ENCODE measurements at regions not wholly inside any gene's neighbourhood (a gene's known extent, or its start where the extent isn't known, plus 50 kb on each side); places are given as distances from the start of the nearest gene placed in this dataset.

GRCh38 chr19:30231408-30232318, 140.5 kb upstream of the ZNF536 start:
- DNase-seq (no peak), ATAC-seq (ENCODE audit: poor library complexity) (no peak)
- Histone ChIP-seq H3K27me3 (ENCODE audit: control insufficient read depth in 1 of 2, insufficient read depth in 2 of 2, low read length in 2 of 2) (peaks cover 49 to 59% of the 10 kb centered on the region in 2 experiments), H3K4me1 (ENCODE audit: insufficient read depth, low read length) (peaks cover 10% of the 10 kb centered on the region), H3K36me3 (ENCODE audit: insufficient read depth, low read length) (no peaks in the 10 kb centered on the region), H3K4me3 (ENCODE audit: low read length) (no peak overlapping the region), H3K27ac (ENCODE audit: low read depth in 1 of 2, low read length in 2 of 2) (no peak overlapping the region), H3K9me3 (ENCODE audit: control insufficient read depth in 1 of 2, insufficient read depth in 1 of 2, low read length in 2 of 2) (peaks cover 0 to 8% of the 10 kb centered on the region in 2 experiments)
- H3K9me3 Mint-ChIP-seq, result no peaks in the 10 kb centered on the region
- TF ChIP-seq, protein P1, sequence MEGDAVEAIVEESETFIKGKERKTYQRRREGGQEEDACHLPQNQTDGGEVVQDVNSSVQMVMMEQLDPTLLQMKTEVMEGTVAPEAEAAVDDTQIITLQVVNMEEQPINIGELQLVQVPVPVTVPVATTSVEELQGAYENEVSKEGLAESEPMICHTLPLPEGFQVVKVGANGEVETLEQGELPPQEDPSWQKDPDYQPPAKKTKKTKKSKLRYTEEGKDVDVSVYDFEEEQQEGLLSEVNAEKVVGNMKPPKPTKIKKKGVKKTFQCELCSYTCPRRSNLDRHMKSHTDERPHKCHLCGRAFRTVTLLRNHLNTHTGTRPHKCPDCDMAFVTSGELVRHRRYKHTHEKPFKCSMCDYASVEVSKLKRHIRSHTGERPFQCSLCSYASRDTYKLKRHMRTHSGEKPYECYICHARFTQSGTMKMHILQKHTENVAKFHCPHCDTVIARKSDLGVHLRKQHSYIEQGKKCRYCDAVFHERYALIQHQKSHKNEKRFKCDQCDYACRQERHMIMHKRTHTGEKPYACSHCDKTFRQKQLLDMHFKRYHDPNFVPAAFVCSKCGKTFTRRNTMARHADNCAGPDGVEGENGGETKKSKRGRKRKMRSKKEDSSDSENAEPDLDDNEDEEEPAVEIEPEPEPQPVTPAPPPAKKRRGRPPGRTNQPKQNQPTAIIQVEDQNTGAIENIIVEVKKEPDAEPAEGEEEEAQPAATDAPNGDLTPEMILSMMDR (IDR thresholded peaks at IDR 0.05), result no peak
- H3K4me3 Mint-ChIP-seq, result no peak overlapping the region
- peaks cover 9% of the 10 kb centered on the region for H3K4me1 Mint-ChIP-seq (ENCODE audit: low read depth)
- peaks cover 84% of the 10 kb centered on the region for H3K27me3 Mint-ChIP-seq
- no peak overlapping the region for H3K27ac Mint-ChIP-seq
- POLR2A ChIA-PET, result no interaction called here
- CTCF ChIA-PET, result no interaction called here
- intact Hi-C loops (cut with DNase I, micrococcal nuclease), result no loop called here
- no peaks in the 10 kb centered on the region for H3K36me3 Mint-ChIP-seq (ENCODE audit: low read depth)

DNA sequence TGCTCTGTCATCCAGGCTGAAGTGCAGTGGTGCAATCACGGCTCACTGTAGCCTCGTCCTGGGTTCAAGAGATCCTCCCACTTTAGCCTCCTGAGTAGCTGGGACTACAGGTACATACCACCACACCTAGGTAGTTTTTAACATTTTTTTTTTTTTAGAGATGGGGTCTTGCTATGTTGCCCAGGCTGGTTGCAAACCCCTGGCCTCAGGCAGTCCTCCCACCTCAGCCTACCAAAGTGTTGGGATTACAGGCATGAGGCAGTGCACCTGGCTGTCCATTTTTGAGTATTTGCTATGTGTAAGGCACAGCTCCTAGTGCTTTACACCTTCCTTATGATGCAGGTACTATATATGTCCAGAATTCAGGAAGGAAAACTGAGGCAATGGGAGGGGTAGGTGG, 138.8 kb upstream of the ZNF536 start:
- Mint-ChIP-seq H3K9me3 (no peaks in the 10 kb centered on the region), H3K4me1 (ENCODE audit: low read depth) (peaks cover 4% of the 10 kb centered on the region), H3K27me3 (peaks cover 90% of the 10 kb centered on the region), H3K36me3 (ENCODE audit: low read depth) (no peaks in the 10 kb centered on the region), H3K4me3 (no peak overlapping the region), H3K27ac (no peak overlapping the region)
- Histone ChIP-seq H3K4me1 (ENCODE audit: insufficient read depth, low read length) (no peaks in the 10 kb centered on the region), H3K27ac (ENCODE audit: low read depth in 1 of 2, low read length in 2 of 2) (no peak overlapping the region), H3K4me3 (ENCODE audit: low read length) (no peak overlapping the region), H3K27me3 (ENCODE audit: control insufficient read depth in 1 of 2, insufficient read depth in 2 of 2, low read length in 2 of 2) (peaks cover 44 to 48% of the 10 kb centered on the region in 2 experiments), H3K9me3 (ENCODE audit: control insufficient read depth in 1 of 2, insufficient read depth in 1 of 2, low read length in 2 of 2) (peaks cover 0 to 4% of the 10 kb centered on the region in 2 experiments), H3K36me3 (ENCODE audit: insufficient read depth, low read length) (no peaks in the 10 kb centered on the region)
- CTCF ChIA-PET, result no interaction called here
- DNase-seq, result no peak
- ATAC-seq (ENCODE audit: poor library complexity), result no peak
- TF ChIP-seq, protein P1 (IDR thresholded peaks at IDR 0.05), result no peak
- intact Hi-C loops (cut with DNase I, micrococcal nuclease), result no loop called here
- POLR2A ChIA-PET, result no interaction called here

DNA sequence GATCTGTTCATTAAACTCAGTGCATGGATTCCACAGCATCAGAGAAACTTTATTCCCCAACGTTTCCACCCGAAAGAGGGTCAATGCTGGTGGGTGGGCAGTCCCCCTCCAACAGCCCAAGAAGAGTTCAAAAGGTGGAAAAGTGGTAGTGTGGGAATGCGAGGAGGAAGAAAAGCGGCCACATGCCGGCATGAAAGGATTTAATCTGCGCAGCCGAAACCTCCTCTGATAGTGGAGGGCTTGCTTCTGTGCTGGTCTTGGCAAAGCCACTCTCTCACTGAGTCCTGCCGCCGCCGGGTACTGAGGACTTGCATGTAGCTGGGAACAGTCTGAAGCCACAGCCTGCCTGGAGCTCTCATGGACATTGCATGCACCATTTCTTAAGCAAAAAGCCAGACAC, 136.2 kb upstream of the ZNF536 start:
- peaks cover 0 to 4% of the 10 kb centered on the region in 2 experiments for H3K9me3 ChIP-seq (ENCODE audit: control insufficient read depth in 1 of 2, insufficient read depth in 1 of 2, low read length in 2 of 2)
- TF ChIP-seq, protein P1 (IDR thresholded peaks at IDR 0.05), result no peak
- Mint-ChIP-seq H3K36me3 (ENCODE audit: low read depth) (no peaks in the 10 kb centered on the region), H3K4me3 (no peak overlapping the region), H3K27ac (no peak overlapping the region), H3K4me1 (ENCODE audit: low read depth) (no peaks in the 10 kb centered on the region), H3K27me3 (peaks cover 93% of the 10 kb centered on the region), H3K9me3 (no peaks in the 10 kb centered on the region)
- H3K27ac ChIP-seq (ENCODE audit: low read depth in 1 of 2, low read length in 2 of 2), result no peak overlapping the region
- H3K27me3 ChIP-seq (ENCODE audit: control insufficient read depth in 1 of 2, insufficient read depth in 2 of 2, low read length in 2 of 2), result peaks cover 30 to 32% of the 10 kb centered on the region in 2 experiments
- DNase-seq (no peak), ATAC-seq (ENCODE audit: poor library complexity) (no peak)
- ChIA-PET POLR2A (no interaction called here), CTCF (no interaction called here)
- no peaks in the 10 kb centered on the region for H3K36me3 ChIP-seq (ENCODE audit: insufficient read depth, low read length)
- no peaks in the 10 kb centered on the region for H3K4me1 ChIP-seq (ENCODE audit: insufficient read depth, low read length)
- H3K4me3 ChIP-seq (ENCODE audit: low read length), result no peak overlapping the region
- intact Hi-C loops (cut with DNase I, micrococcal nuclease), result no loop called here

Data from CD4-positive, alpha-beta T cell (primary cell).